Karpas-422 (cell line): ENCODE measurements at regions not wholly inside any gene's neighbourhood (a gene's known extent, or its start where the extent isn't known, plus 50 kb on each side); places are given as distances from the start of the nearest gene placed in this dataset.
"Not testable (repeated sequence)": the region's sequence is repeated elsewhere in the genome, so short reads cannot be mapped to it uniquely, and the experiment has no call there.

Source experiments
- DNase-seq: peaks from one replicate; pipeline ENCODE4 v3.0.0-alpha.2; 2015
- H2AFZ ChIP-seq: fragments of 200-600 bp; sonication (generic); 2 replicates; pipeline ENCODE4 v1.6.1; 2014; ENCODE audit warnings: antibody characterized with exemption, low read length, mixed read lengths
- H3K27ac ChIP-seq: fragments of 200-600 bp; sonication (generic); 2 replicates; pipeline ENCODE4 v1.5.1; 2014; ENCODE audit warnings: mild to moderate bottlenecking, low read length, moderate library complexity
- H3K27me3 ChIP-seq: fragments of 200-600 bp; sonication (generic); 2 replicates; pipeline ENCODE4 v1.6.1; 2014; ENCODE audit warnings: low read length, mixed read lengths
- H3K36me3 ChIP-seq: fragments of 200-600 bp; sonication (generic); 2 replicates; pipeline ENCODE4 v1.6.1; 2014; ENCODE audit warnings: low read length, mixed read lengths; ENCODE audit not compliant: insufficient read depth
- H3K4me1 ChIP-seq: fragments of 200-600 bp; sonication (generic); 2 replicates; pipeline ENCODE4 v1.6.1; 2014; ENCODE audit warnings: mild to moderate bottlenecking, low read length, mixed read lengths
- H3K4me2 ChIP-seq: fragments of 200-600 bp; sonication (generic); 2 replicates; pipeline ENCODE4 v1.6.1; 2014; ENCODE audit warnings: low read length, low read depth, mild to moderate bottlenecking; ENCODE audit not compliant: poor library complexity, severe bottlenecking
- H3K4me3 ChIP-seq: fragments of 200-600 bp; sonication (generic); 2 replicates; pipeline ENCODE4 v1.5.1; 2014; ENCODE audit warnings: mild to moderate bottlenecking, antibody characterized with exemption, low read length, mixed read lengths
- H3K79me2 ChIP-seq: fragments of 200-600 bp; sonication (generic); 2 replicates; pipeline ENCODE4 v1.6.1; 2014; ENCODE audit warnings: mild to moderate bottlenecking, low read length, mixed read lengths
- H3K9ac ChIP-seq: fragments of 200-600 bp; sonication (generic); 2 replicates; pipeline ENCODE4 v1.6.0; 2014; ENCODE audit warnings: low read length
- H3K9me2 ChIP-seq: fragments of 200-600 bp; sonication (generic), shearing (Covaris generic); replicated peaks from 2 replicates; pipeline ENCODE4 v1.6.0; 2014; ENCODE audit warnings: mild to moderate bottlenecking, low read length, moderate library complexity; ENCODE audit not compliant: insufficient read depth
- H3K9me3 ChIP-seq: fragments of 300-700, 200-600 bp; sonication (generic); 2 replicates; pipeline ENCODE4 v1.6.1; 2014; ENCODE audit warnings: low read length, mixed read lengths
- H4K20me1 ChIP-seq: fragments of 200-600 bp; sonication (generic); 2 replicates; pipeline ENCODE4 v1.6.1; 2014; ENCODE audit warnings: mild to moderate bottlenecking, antibody characterized with exemption, low read length, low read depth; ENCODE audit not compliant: insufficient read depth

DNA sequence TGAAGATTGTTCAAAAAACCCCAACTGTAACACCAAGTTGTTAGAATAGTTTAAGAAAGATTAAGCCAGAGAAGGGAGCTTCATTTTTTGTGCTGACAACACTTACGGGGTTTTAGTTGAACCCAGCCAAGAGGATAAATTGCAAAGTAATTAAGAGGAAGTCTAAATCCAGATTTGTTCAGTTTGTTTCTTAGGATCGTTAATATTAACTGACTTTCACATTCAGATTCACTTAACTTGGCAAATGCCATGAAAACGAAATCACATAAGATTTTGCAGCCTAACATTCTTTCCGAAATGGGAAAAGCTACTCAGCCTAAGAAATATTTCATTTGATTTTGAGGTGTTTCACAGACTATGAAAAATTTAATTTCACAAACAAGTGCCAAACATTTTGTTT lies 511.3 kb downstream of the TRIML1 start:
- H3K36me3 ChIP-seq, result no peaks in the 10 kb centered on the region
- no peaks in the 10 kb centered on the region for H3K27me3 ChIP-seq
- no peaks in the 10 kb centered on the region for H3K79me2 ChIP-seq
- no peak overlapping the region for H3K4me2 ChIP-seq
- no peak for DNase-seq
- H4K20me1 ChIP-seq, result no peaks in the 10 kb centered on the region
- H3K9ac ChIP-seq, result no peak overlapping the region
- H3K27ac ChIP-seq, result no peak overlapping the region
- no peaks in the 10 kb centered on the region for H3K9me3 ChIP-seq
- H3K9me2 ChIP-seq, result no peaks in the 10 kb centered on the region
- no peaks in the 10 kb centered on the region for H3K4me1 ChIP-seq
- no peak overlapping the region for H3K4me3 ChIP-seq
- H2AFZ ChIP-seq, result no peak overlapping the region

DNA sequence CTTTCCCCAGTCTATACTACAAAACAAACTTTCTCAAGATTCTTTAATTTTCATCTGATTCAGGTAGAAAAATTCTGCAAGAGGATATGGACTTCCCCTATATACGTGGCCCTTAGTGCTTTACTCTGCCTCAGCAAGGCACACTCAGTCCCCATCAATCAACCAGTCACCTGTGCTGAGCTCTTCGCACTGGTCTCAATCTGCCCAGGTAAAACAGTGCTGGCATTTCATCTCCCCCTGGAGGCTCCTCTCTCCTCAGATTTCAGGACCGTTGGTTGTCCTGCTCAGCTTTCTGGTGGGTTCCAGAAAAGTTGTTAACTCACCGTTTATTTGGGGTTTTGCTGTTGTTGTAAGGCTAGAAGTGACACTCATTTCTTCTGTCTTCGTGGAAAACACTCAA lies 518.1 kb downstream of the TRIML1 start:
- DNase-seq, result no peak
- no peaks in the 10 kb centered on the region for H4K20me1 ChIP-seq
- no peaks in the 10 kb centered on the region for H3K36me3 ChIP-seq
- H3K9me2 ChIP-seq, result no peaks in the 10 kb centered on the region
- no peaks in the 10 kb centered on the region for H3K27me3 ChIP-seq
- H2AFZ ChIP-seq, result no peak overlapping the region
- no peaks in the 10 kb centered on the region for H3K79me2 ChIP-seq
- H3K4me3 ChIP-seq, result no peak overlapping the region
- H3K27ac ChIP-seq, result no peak overlapping the region
- no peaks in the 10 kb centered on the region for H3K4me1 ChIP-seq
- H3K4me2 ChIP-seq, result no peak overlapping the region
- H3K9ac ChIP-seq, result no peak overlapping the region
- no peaks in the 10 kb centered on the region for H3K9me3 ChIP-seq

DNA sequence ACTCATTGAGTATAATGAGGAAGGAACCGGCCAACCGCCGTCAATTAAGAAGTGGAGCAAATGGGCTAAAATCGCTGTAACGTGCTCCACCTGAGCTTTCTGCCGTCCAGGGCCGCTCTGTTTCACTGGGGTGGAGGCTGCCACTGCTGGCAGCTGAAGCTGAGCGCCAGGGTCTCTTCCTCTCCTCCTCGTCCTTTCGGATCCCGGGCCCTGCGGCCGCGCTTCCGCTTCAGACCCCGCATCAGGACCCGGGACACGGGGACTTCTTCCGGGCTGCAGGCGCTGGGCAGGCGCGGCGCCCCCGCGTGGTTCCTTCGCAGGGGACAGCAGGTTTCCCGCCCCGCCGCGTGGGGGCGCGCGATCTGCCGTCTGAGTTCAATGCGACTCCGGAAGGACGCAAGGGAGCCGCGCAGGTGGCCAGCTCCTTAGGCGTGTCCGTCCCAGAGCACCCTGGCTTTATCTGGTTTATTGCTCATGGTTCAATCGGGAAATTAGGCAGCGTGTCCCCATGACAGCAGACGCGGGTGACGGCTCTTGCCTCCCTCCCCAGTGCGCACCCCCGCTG lies 519.8 kb downstream of the TRIML1 start:
- Histone ChIP-seq H2AFZ (no peak overlapping the region), H3K4me3 (no peak overlapping the region), H4K20me1 (no peaks in the 10 kb centered on the region), H3K9me3 (no peaks in the 10 kb centered on the region), H3K9me2 (no peaks in the 10 kb centered on the region), H3K27me3 (no peaks in the 10 kb centered on the region), H3K9ac (no peak overlapping the region), H3K36me3 (no peaks in the 10 kb centered on the region), H3K79me2 (no peaks in the 10 kb centered on the region), H3K4me2 (no peak overlapping the region), H3K4me1 (no peaks in the 10 kb centered on the region), H3K27ac (no peak overlapping the region)
- no peak for DNase-seq

DNA sequence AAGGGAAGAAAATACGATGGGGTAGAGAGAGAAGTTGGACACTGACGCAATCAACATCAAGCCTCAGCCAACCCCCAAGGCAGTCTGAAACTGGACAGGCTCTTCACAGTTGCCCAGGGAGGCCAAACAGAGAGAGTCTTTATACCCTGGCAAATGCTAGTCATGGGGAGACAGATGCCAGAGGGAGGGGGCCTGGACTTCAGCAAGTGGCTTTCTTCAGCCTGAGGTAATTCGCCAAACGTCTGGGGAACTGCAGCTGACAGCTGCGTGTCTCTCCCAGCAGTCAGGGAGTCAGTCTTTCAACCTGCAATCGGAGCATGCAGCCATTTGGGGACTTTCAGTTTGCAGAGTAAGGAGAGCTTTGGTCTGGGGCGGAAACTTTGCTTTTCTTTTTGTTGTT lies 521.6 kb downstream of the TRIML1 start:
- Histone ChIP-seq H3K27me3 (no peaks in the 10 kb centered on the region), H3K4me3 (no peak overlapping the region), H3K9ac (no peak overlapping the region), H3K79me2 (no peaks in the 10 kb centered on the region), H3K4me2 (no peak overlapping the region), H3K9me3 (no peaks in the 10 kb centered on the region), H3K36me3 (no peaks in the 10 kb centered on the region), H2AFZ (no peak overlapping the region), H3K9me2 (no peaks in the 10 kb centered on the region), H4K20me1 (no peaks in the 10 kb centered on the region), H3K4me1 (no peaks in the 10 kb centered on the region), H3K27ac (no peak overlapping the region)
- no peak for DNase-seq

DNA sequence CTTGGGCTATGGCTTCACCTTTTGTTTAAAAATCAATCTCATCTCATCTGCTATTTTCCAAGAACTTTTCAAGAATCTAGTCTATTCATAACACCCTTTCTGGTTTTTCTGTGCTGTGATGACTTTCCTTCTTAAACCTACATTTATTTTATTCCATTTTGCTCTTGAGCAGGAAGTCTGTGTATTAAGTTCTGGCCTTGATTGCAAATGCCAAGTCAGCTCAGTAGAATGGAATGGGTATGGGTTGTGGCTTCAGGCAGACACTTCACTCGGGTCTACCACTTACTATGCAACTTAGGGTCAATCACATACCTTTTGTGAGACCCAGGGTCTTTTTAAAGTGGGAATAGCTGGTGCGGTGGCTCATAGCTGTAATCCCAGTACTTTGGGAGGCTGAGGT lies 522.3 kb downstream of the TRIML1 start:
- no peak overlapping the region for H3K4me2 ChIP-seq
- no peak overlapping the region for H3K27ac ChIP-seq
- H3K9ac ChIP-seq, result no peak overlapping the region
- no peak for DNase-seq
- no peak overlapping the region for H2AFZ ChIP-seq
- no peaks in the 10 kb centered on the region for H3K79me2 ChIP-seq
- no peaks in the 10 kb centered on the region for H3K9me2 ChIP-seq
- no peaks in the 10 kb centered on the region for H3K9me3 ChIP-seq
- H3K27me3 ChIP-seq, result no peaks in the 10 kb centered on the region
- H3K4me1 ChIP-seq, result no peaks in the 10 kb centered on the region
- no peaks in the 10 kb centered on the region for H3K36me3 ChIP-seq
- no peaks in the 10 kb centered on the region for H4K20me1 ChIP-seq
- no peak overlapping the region for H3K4me3 ChIP-seq

DNA sequence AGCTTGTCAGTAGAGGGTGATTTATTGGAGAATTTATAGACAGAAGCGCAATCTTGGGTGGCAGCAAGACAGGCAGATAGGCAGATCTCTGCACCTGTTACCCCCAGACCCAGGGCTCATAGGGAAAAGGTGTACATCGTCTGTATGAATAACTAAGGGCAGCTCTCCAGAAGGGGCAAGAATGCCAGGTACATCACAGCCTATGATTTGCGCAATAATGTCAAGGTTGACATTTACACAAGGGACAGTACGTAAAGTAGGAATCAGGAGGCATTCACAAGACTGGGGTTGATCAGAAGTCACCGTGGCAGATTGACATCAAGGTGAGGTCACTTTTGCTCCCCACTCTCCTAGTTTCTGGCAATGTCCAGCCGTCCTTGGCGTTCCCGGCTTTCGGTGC lies 524.1 kb downstream of the TRIML1 start:
- Histone ChIP-seq H4K20me1 (no peaks in the 10 kb centered on the region), H3K79me2 (no peaks in the 10 kb centered on the region), H3K27me3 (no peaks in the 10 kb centered on the region), H3K9me2 (no peaks in the 10 kb centered on the region), H3K9ac (no peak overlapping the region), H3K4me1 (no peaks in the 10 kb centered on the region), H3K27ac (no peak overlapping the region), H3K36me3 (no peaks in the 10 kb centered on the region), H2AFZ (no peak overlapping the region), H3K4me2 (no peak overlapping the region), H3K4me3 (no peak overlapping the region), H3K9me3 (no peaks in the 10 kb centered on the region)
- DNase-seq, result no peak

DNA sequence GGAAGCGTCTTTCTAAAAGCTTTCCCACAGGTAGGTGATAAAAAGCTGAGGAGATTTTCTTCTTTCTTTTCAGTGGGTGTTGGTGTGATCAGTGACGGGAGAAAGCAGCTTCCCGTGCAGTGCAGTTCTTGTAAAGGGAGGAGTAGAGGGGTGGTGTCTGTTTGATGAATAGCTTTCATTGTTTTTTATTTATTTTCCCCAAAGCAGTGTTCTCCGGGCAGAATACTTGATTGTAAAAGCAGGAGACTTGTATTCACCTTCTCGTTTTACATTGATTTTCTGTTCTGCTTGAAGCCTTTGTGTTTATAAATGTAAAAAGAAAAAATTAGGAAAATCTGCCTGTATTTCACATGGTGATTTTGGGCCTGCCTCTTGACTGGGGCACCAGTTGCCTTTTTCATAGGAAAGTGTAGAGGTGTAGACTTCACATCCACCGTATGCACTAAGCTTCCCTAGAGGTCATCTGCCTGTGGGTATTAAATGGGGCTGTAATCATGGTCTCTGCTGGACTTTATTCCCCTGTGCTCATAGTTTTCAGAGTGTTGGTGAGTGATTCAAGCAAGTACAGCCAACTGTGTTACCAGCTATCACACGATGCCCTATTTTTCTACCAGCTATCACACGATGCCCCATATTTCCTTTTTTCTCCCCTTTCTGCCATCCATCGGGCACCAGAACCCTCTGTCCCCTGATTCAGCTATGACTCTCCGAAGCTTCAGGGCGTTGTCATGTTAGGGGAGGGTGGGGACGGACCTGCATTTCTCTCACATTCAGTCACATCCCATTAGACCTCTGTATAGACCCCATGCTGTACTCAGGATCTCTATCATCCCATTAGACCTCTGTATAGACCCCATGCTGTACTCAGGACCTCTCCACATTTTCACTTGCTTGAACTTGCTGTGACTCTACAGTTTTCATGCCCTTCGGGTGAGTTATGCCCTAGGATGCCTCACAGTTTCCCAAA lies 526.5 kb downstream of the TRIML1 start:
- Histone ChIP-seq H3K4me2 (no peak overlapping the region), H4K20me1 (no peaks in the 10 kb centered on the region), H3K79me2 (no peaks in the 10 kb centered on the region)

DNA sequence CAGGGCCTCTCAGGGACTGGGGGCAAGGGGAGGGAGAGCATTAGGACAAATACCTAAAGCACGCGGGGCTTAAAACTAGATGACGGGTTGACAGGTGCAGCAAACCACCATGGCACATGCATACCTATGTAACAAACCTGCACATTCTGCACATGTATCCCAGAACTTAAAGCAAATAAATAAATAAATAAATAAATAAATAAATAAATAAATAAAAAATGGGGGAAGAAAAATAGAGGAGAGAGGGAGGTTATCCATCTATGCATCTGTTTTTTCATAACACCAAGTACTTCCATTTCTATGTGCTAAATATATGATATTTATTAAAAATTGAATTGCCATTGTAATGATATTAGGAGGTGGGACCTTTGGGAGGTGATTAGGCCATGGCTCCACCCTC lies 539.5 kb downstream of the TRIML1 start:
- H3K4me1 ChIP-seq, H3K79me2 ChIP-seq, H3K9me2 ChIP-seq, H3K36me3 ChIP-seq, H3K27ac ChIP-seq, H2AFZ ChIP-seq, DNase-seq, H3K27me3 ChIP-seq, H3K9me3 ChIP-seq, H3K4me3 ChIP-seq, H4K20me1 ChIP-seq, H3K9ac ChIP-seq, H3K4me2 ChIP-seq: not testable (repeated sequence)

More for the DNA sequence above, 526.5 kb downstream of the TRIML1 start:
- Histone ChIP-seq H3K36me3 (no peaks in the 10 kb centered on the region), H3K4me3 (no peak overlapping the region), H3K27me3 (no peaks in the 10 kb centered on the region), H3K9me3 (no peaks in the 10 kb centered on the region), H2AFZ (no peak overlapping the region), H3K9me2 (no peaks in the 10 kb centered on the region), H3K27ac (no peak overlapping the region), H3K9ac (no peak overlapping the region), H3K4me1 (no peaks in the 10 kb centered on the region)
- DNase-seq, result no peak
